ENCODE measurements at regions not wholly inside any gene's neighbourhood (a gene's known extent, or its start where the extent isn't known, plus 50 kb on each side); places are given as distances from the start of the nearest gene placed in this dataset.

GRCh38 chr7:93015779-93016481 lies 101.8 kb downstream of the SAMD9 start:
- DNase-seq (ENCODE audit: low read depth, low spot score), result peak; percentile 26

- peak; percentile 70 for DNase-seq (ENCODE audit: low read depth, low spot score)
Measured at GRCh38 chr7:93015101-93015778, 102.5 kb downstream of the SAMD9 start.

GRCh38 chr7:93014410-93014809 lies 103.4 kb downstream of the SAMD9 start:
- DNase-seq (ENCODE audit: low read depth, low spot score), result peak; percentile 3

GRCh38 chr7:93013446-93014061 lies 104.2 kb downstream of the SAMD9 start:
- peak; percentile 15 for DNase-seq (ENCODE audit: low read depth, low spot score)

GRCh38 chr7:93011351-93012294 lies 106.2 kb downstream of the SAMD9 start:
- peak; percentile 94 for DNase-seq (ENCODE audit: low read depth, low spot score)

GRCh38 chr7:93008833-93009232 lies 108.9 kb downstream of the SAMD9 start:
- DNase-seq (ENCODE audit: low read depth, low spot score), result no peak

- DNase-seq (ENCODE audit: low read depth, low spot score), result no peak
Measured at GRCh38 chr7:93006480-93007095, 111.2 kb downstream of the SAMD9 start.

- DNase-seq (ENCODE audit: low read depth, low spot score), result no peak
Measured at GRCh38 chr7:93004906-93005305, 112.9 kb downstream of the SAMD9 start.

GRCh38 chr7:92997719-92998118 lies 120.1 kb downstream of the SAMD9 start:
- DNase-seq (ENCODE audit: low read depth, low spot score), result no peak

- DNase-seq (ENCODE audit: low read depth, low spot score), result no peak
Measured at GRCh38 chr7:92997152-92997551, 120.6 kb downstream of the SAMD9 start.

- DNase-seq (ENCODE audit: low read depth, low spot score), result no peak
Measured at GRCh38 chr7:92994901-92995300, 122.9 kb downstream of the SAMD9 start.

GRCh38 chr7:92992932-92993331 lies 124.8 kb downstream of the SAMD9 start:
- DNase-seq (ENCODE audit: low read depth, low spot score), result no peak

- no peak for DNase-seq (ENCODE audit: low read depth, low spot score)
Measured at GRCh38 chr7:92992483-92992882, 125.3 kb downstream of the SAMD9 start.

- no peak for DNase-seq (ENCODE audit: low read depth, low spot score)
Measured at GRCh38 chr7:92991190-92991589, 126.6 kb downstream of the SAMD9 start.

- DNase-seq (ENCODE audit: low read depth, low spot score), result no peak
Measured at GRCh38 chr7:92988941-92989545, 128.7 kb downstream of the SAMD9 start.

- DNase-seq (ENCODE audit: low read depth, low spot score), result peak; percentile 57
Measured at GRCh38 chr7:92988051-92988450, 129.7 kb downstream of the SAMD9 start.

- no peak for DNase-seq (ENCODE audit: low read depth, low spot score)
Measured at GRCh38 chr7:92987538-92987937, 130.2 kb downstream of the SAMD9 start.

- peak; percentile 36 for DNase-seq (ENCODE audit: low read depth, low spot score)
Measured at GRCh38 chr7:92987095-92987494, 130.7 kb downstream of the SAMD9 start.

- DNase-seq (ENCODE audit: low read depth, low spot score), result no peak
Measured at GRCh38 chr7:92982928-92983327, 134.9 kb downstream of the SAMD9 start.

- DNase-seq (ENCODE audit: low read depth, low spot score), result peak; percentile 10
Measured at GRCh38 chr7:92976931-92977330, 140.6 kb upstream of the CDK6 start.

- DNase-seq (ENCODE audit: low read depth, low spot score), result peak; percentile 23
Measured at GRCh38 chr7:92973974-92974373, 137.6 kb upstream of the CDK6 start.
